ENCODE measurements at regions not wholly inside any gene's neighbourhood (a gene's known extent, or its start where the extent isn't known, plus 50 kb on each side); places are given as distances from the start of the nearest gene placed in this dataset.

- TF ChIP-seq, protein P1, sequence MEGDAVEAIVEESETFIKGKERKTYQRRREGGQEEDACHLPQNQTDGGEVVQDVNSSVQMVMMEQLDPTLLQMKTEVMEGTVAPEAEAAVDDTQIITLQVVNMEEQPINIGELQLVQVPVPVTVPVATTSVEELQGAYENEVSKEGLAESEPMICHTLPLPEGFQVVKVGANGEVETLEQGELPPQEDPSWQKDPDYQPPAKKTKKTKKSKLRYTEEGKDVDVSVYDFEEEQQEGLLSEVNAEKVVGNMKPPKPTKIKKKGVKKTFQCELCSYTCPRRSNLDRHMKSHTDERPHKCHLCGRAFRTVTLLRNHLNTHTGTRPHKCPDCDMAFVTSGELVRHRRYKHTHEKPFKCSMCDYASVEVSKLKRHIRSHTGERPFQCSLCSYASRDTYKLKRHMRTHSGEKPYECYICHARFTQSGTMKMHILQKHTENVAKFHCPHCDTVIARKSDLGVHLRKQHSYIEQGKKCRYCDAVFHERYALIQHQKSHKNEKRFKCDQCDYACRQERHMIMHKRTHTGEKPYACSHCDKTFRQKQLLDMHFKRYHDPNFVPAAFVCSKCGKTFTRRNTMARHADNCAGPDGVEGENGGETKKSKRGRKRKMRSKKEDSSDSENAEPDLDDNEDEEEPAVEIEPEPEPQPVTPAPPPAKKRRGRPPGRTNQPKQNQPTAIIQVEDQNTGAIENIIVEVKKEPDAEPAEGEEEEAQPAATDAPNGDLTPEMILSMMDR (IDR thresholded peaks at IDR 0.05): no peak
- no peak for TF ChIP-seq POLR2A (IDR thresholded peaks at IDR 0.05)
These were observed 717.3 kb downstream of the STIM2 start for GRCh38 chr4:27577951-27578350.

Measured in lower leg skin (tissue), 3 donors.